Stomach (tissue), 4 donors: ENCODE measurements at regions not wholly inside any gene's neighbourhood (a gene's known extent, or its start where the extent isn't known, plus 50 kb on each side); places are given as distances from the start of the nearest gene placed in this dataset.

ENCODE experiments used
- CTCF ChIP-seq, 7 experiments: fragments of 450-650 bp in 4 of 7; fragments of 200-600 bp in 3 of 7; sonication (generic) in 3 of 7; IDR thresholded peaks; one replicate each; pipeline ENCODE4 v1.5.1; 2016 to 2019; ENCODE audit warnings: antibody characterized with exemption in 7 of 7, control low read depth in 2 of 7, mild to moderate bottlenecking in 1 of 7
- POLR2A ChIP-seq, 4 donors: fragments of 450-650 bp; IDR thresholded peaks; one replicate each; pipeline ENCODE4 v1.6.1; 2016; ENCODE audit warnings: antibody characterized with exemption in 4 of 4, control low read depth in 2 of 4, mild to moderate bottlenecking in 1 of 4, moderate library complexity in 1 of 4
- POLR2AphosphoS5 ChIP-seq, 3 donors: sonication (generic); formaldehyde crosslinking; IDR thresholded peaks; one replicate each; pipeline ENCODE4 v1.6.1; 2016; ENCODE audit warnings: antibody characterized with exemption in 3 of 3

GRCh38 chr13:88000787-88001186 lies 329.6 kb downstream of the SLITRK5 start:
- TF ChIP-seq POLR2A (IDR thresholded peaks at IDR 0.05) (no peak), POLR2AphosphoS5 (IDR thresholded peaks at IDR 0.05) (no peak), CTCF (IDR thresholded peaks at IDR 0.05) (no peak)
